SJCRH30 (cell line): ENCODE measurements at regions not wholly inside any gene's neighbourhood (a gene's known extent, or its start where the extent isn't known, plus 50 kb on each side); places are given as distances from the start of the nearest gene placed in this dataset.

ENCODE experiments used
- DNase-seq, 2 experiments: peaks; one replicate each; pipeline ENCODE4 v3.0.0-alpha.2; 2015 to 2020
- H3K27ac ChIP-seq: fragments of 250-450 bp; sonication (Bioruptor Pico); 2 replicates; pipeline ENCODE4 v1.5.1; 2020; ENCODE audit warnings: mild to moderate bottlenecking, moderate library complexity
- H3K27me3 ChIP-seq: fragments of 250-450 bp; sonication (Bioruptor Pico); 2 replicates; pipeline ENCODE4 v1.5.1; 2020; ENCODE audit warnings: mild to moderate bottlenecking, moderate library complexity
- H3K36me3 ChIP-seq: fragments of 250-450 bp; sonication (Bioruptor Pico); 2 replicates; pipeline ENCODE4 v1.5.1; 2020; ENCODE audit warnings: mild to moderate bottlenecking, moderate library complexity
- H3K4me1 ChIP-seq: fragments of 250-450 bp; sonication (Bioruptor Pico); 2 replicates; pipeline ENCODE4 v1.5.1; 2020; ENCODE audit warnings: mild to moderate bottlenecking, moderate library complexity
- H3K4me3 ChIP-seq: fragments of 250-450 bp; sonication (Bioruptor Pico); 2 replicates; pipeline ENCODE4 v1.5.1; 2020; ENCODE audit warnings: mild to moderate bottlenecking, moderate library complexity
- H3K9me3 ChIP-seq: fragments of 250-450 bp; sonication (Bioruptor Pico); replicated peaks from 2 replicates; pipeline ENCODE4 v1.5.1; 2020; ENCODE audit warnings: mild to moderate bottlenecking, moderate library complexity

- H3K27me3 ChIP-seq = no peaks in the 10 kb centered on the region
- no peak for DNase-seq
- no peaks in the 10 kb centered on the region for H3K36me3 ChIP-seq
- H3K27ac ChIP-seq = no peak overlapping the region
- no peaks in the 10 kb centered on the region for H3K9me3 ChIP-seq
- no peak overlapping the region for H3K4me3 ChIP-seq
- H3K4me1 ChIP-seq = no peaks in the 10 kb centered on the region
These were observed 431.2 kb downstream of the GLRX3 start for GRCh38 chr10:130567436-130567835.

- DNase-seq = no peak
- no peaks in the 10 kb centered on the region for H3K9me3 ChIP-seq
- H3K27ac ChIP-seq = no peak overlapping the region
- no peaks in the 10 kb centered on the region for H3K4me1 ChIP-seq
- no peak overlapping the region for H3K4me3 ChIP-seq
- H3K27me3 ChIP-seq = no peaks in the 10 kb centered on the region
- H3K36me3 ChIP-seq = no peaks in the 10 kb centered on the region
These were observed 432.1 kb downstream of the GLRX3 start for GRCh38 chr10:130568246-130568645.

GRCh38 chr10:130570074-130570473 lies 433.9 kb downstream of the GLRX3 start:
- H3K4me3 ChIP-seq = no peak overlapping the region
- no peak for DNase-seq
- H3K27ac ChIP-seq = no peak overlapping the region
- H3K27me3 ChIP-seq = no peaks in the 10 kb centered on the region
- H3K9me3 ChIP-seq = no peaks in the 10 kb centered on the region
- H3K36me3 ChIP-seq = no peaks in the 10 kb centered on the region
- no peaks in the 10 kb centered on the region for H3K4me1 ChIP-seq

GRCh38 chr10:130571674-130572073 lies 435.5 kb downstream of the GLRX3 start:
- Histone ChIP-seq H3K27me3 (no peaks in the 10 kb centered on the region), H3K36me3 (no peaks in the 10 kb centered on the region), H3K9me3 (no peaks in the 10 kb centered on the region), H3K4me3 (no peak overlapping the region), H3K27ac (no peak overlapping the region), H3K4me1 (no peaks in the 10 kb centered on the region)
- DNase-seq = no peak

GRCh38 chr10:130573446-130573845 lies 437.3 kb downstream of the GLRX3 start:
- H3K4me3 ChIP-seq = no peak overlapping the region
- H3K36me3 ChIP-seq = no peaks in the 10 kb centered on the region
- no peaks in the 10 kb centered on the region for H3K9me3 ChIP-seq
- no peak for DNase-seq
- H3K4me1 ChIP-seq = no peaks in the 10 kb centered on the region
- H3K27me3 ChIP-seq = no peaks in the 10 kb centered on the region
- H3K27ac ChIP-seq = no peak overlapping the region

GRCh38 chr10:130575756-130576285 lies 439.6 kb downstream of the GLRX3 start:
- Histone ChIP-seq H3K27ac (no peak overlapping the region), H3K9me3 (no peaks in the 10 kb centered on the region), H3K36me3 (no peaks in the 10 kb centered on the region), H3K27me3 (no peaks in the 10 kb centered on the region), H3K4me1 (no peaks in the 10 kb centered on the region), H3K4me3 (no peak overlapping the region)
- DNase-seq = no peak

GRCh38 chr10:130576427-130576826 lies 440.2 kb downstream of the GLRX3 start:
- no peaks in the 10 kb centered on the region for H3K9me3 ChIP-seq
- no peak for DNase-seq
- no peaks in the 10 kb centered on the region for H3K36me3 ChIP-seq

GRCh38 chr10:130577039-130577438 lies 440.8 kb downstream of the GLRX3 start:
- H3K4me1 ChIP-seq = no peaks in the 10 kb centered on the region
- DNase-seq = no peak
- no peaks in the 10 kb centered on the region for H3K27me3 ChIP-seq
- no peaks in the 10 kb centered on the region for H3K9me3 ChIP-seq
- H3K4me3 ChIP-seq = no peak overlapping the region
- no peak overlapping the region for H3K27ac ChIP-seq
- no peaks in the 10 kb centered on the region for H3K36me3 ChIP-seq

More at GRCh38 chr10:130576427-130576826, 440.2 kb downstream of the GLRX3 start:
- no peak overlapping the region for H3K27ac ChIP-seq
- no peak overlapping the region for H3K4me3 ChIP-seq
- H3K4me1 ChIP-seq = no peaks in the 10 kb centered on the region
- no peaks in the 10 kb centered on the region for H3K27me3 ChIP-seq

- DNase-seq = no peak
- Histone ChIP-seq H3K36me3 (no peaks in the 10 kb centered on the region), H3K4me3 (no peak overlapping the region), H3K9me3 (no peaks in the 10 kb centered on the region), H3K27ac (no peak overlapping the region), H3K4me1 (no peaks in the 10 kb centered on the region), H3K27me3 (no peaks in the 10 kb centered on the region)
These were observed 442.5 kb downstream of the GLRX3 start for GRCh38 chr10:130578532-130579289.

- no peaks in the 10 kb centered on the region for H3K36me3 ChIP-seq
- no peak for DNase-seq
- no peaks in the 10 kb centered on the region for H3K9me3 ChIP-seq
- no peaks in the 10 kb centered on the region for H3K27me3 ChIP-seq
- no peaks in the 10 kb centered on the region for H3K4me1 ChIP-seq
- H3K4me3 ChIP-seq = no peak overlapping the region
- no peak overlapping the region for H3K27ac ChIP-seq
These were observed 443.7 kb downstream of the GLRX3 start for GRCh38 chr10:130579913-130580312.

- Histone ChIP-seq H3K27ac (no peak overlapping the region), H3K27me3 (no peaks in the 10 kb centered on the region), H3K4me3 (no peak overlapping the region), H3K9me3 (no peaks in the 10 kb centered on the region), H3K36me3 (no peaks in the 10 kb centered on the region), H3K4me1 (no peaks in the 10 kb centered on the region)
- DNase-seq = no peak
These were observed 444.8 kb downstream of the GLRX3 start for GRCh38 chr10:130580975-130581374.

GRCh38 chr10:130587718-130588117 lies 451.5 kb downstream of the GLRX3 start:
- H3K9me3 ChIP-seq = no peaks in the 10 kb centered on the region
- H3K27me3 ChIP-seq = no peaks in the 10 kb centered on the region; the same call in 1 of the 2 replicates
- no peaks in the 10 kb centered on the region for H3K36me3 ChIP-seq
- no peak overlapping the region for H3K27ac ChIP-seq
- no peaks in the 10 kb centered on the region for H3K4me1 ChIP-seq
- H3K4me3 ChIP-seq = no peak overlapping the region
- no peak for DNase-seq

- no peaks in the 10 kb centered on the region for H3K4me1 ChIP-seq
- H3K27me3 ChIP-seq = no peaks in the 10 kb centered on the region
- no peak for DNase-seq
- no peak overlapping the region for H3K4me3 ChIP-seq
- no peaks in the 10 kb centered on the region for H3K9me3 ChIP-seq
- H3K27ac ChIP-seq = no peak overlapping the region
- no peaks in the 10 kb centered on the region for H3K36me3 ChIP-seq
These were observed 469.8 kb downstream of the GLRX3 start for GRCh38 chr10:130606001-130606405.

- Histone ChIP-seq H3K4me3 (no peak overlapping the region), H3K9me3 (no peaks in the 10 kb centered on the region), H3K4me1 (no peaks in the 10 kb centered on the region), H3K27me3 (no peaks in the 10 kb centered on the region), H3K36me3 (no peaks in the 10 kb centered on the region), H3K27ac (no peak overlapping the region)
- DNase-seq = no peak
These were observed 471.2 kb downstream of the GLRX3 start for GRCh38 chr10:130607366-130607765.

GRCh38 chr10:130611239-130611638 lies 475.0 kb downstream of the GLRX3 start:
- Histone ChIP-seq H3K36me3 (no peaks in the 10 kb centered on the region), H3K4me1 (no peaks in the 10 kb centered on the region), H3K9me3 (no peaks in the 10 kb centered on the region), H3K4me3 (no peak overlapping the region), H3K27ac (no peak overlapping the region), H3K27me3 (no peaks in the 10 kb centered on the region)
- DNase-seq = no peak

- Histone ChIP-seq H3K4me3 (no peak overlapping the region), H3K4me1 (no peaks in the 10 kb centered on the region), H3K27me3 (no peaks in the 10 kb centered on the region), H3K27ac (no peak overlapping the region), H3K9me3 (no peaks in the 10 kb centered on the region), H3K36me3 (no peaks in the 10 kb centered on the region)
- no peak for DNase-seq
These were observed 479.3 kb downstream of the GLRX3 start for GRCh38 chr10:130615457-130615856.
